ENCODE measurements at regions not wholly inside any gene's neighbourhood (a gene's known extent, or its start where the extent isn't known, plus 50 kb on each side); places are given as distances from the start of the nearest gene placed in this dataset.

DNA sequence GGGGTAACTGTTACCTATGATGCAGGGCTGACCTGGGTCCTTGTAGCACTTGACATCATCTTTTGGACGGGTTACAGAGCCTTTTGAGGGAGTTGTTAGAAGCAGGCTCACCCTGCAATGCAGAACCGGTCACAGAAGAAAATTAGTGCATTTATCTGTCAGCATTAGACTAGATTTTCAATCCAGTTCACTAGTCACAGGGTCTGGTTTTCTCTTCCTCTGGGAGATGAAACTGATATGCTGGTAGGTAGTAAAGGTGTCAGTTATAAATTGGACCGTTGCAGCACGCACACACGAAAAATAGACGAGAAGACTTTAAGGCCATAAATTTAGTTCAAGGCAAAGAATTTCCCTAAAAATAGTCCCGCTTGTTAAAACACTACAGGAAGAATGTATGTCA, 532.3 kb upstream of the ATP11B start:
- no peak overlapping the region for H3K4me3 ChIP-seq (ENCODE audit: low read depth in 1 of 2, low read length in 2 of 2)
- no peaks in the 10 kb centered on the region for H3K4me1 ChIP-seq (ENCODE audit: insufficient read depth, low read length)
- no peaks in the 10 kb centered on the region for H3K9me3 ChIP-seq (ENCODE audit: low read length)
- no peak overlapping the region for H3K9ac ChIP-seq (ENCODE audit: low read length)
- no peaks in the 10 kb centered on the region for H3K36me3 ChIP-seq (ENCODE audit: insufficient read depth, low read length)
- no peak overlapping the region for H3K27ac ChIP-seq (ENCODE audit: low read depth, low read length)
- no peaks in the 10 kb centered on the region for H3K27me3 ChIP-seq (ENCODE audit: control insufficient read depth in 1 of 2, insufficient read depth in 2 of 2, low read length in 2 of 2)

- Histone ChIP-seq H3K36me3 (ENCODE audit: insufficient read depth, low read length) (no peaks in the 10 kb centered on the region), H3K4me1 (ENCODE audit: insufficient read depth, low read length) (no peaks in the 10 kb centered on the region), H3K4me3 (ENCODE audit: low read depth in 1 of 2, low read length in 2 of 2) (no peak overlapping the region), H3K27ac (ENCODE audit: low read depth, low read length) (no peak overlapping the region), H3K9me3 (ENCODE audit: low read length) (no peaks in the 10 kb centered on the region), H3K27me3 (ENCODE audit: control insufficient read depth in 1 of 2, insufficient read depth in 2 of 2, low read length in 2 of 2) (no peaks in the 10 kb centered on the region), H3K9ac (ENCODE audit: low read length) (no peak overlapping the region)
These were observed 524.6 kb upstream of the ATP11B start for GRCh38 chr3:182268711-182269110.

DNA sequence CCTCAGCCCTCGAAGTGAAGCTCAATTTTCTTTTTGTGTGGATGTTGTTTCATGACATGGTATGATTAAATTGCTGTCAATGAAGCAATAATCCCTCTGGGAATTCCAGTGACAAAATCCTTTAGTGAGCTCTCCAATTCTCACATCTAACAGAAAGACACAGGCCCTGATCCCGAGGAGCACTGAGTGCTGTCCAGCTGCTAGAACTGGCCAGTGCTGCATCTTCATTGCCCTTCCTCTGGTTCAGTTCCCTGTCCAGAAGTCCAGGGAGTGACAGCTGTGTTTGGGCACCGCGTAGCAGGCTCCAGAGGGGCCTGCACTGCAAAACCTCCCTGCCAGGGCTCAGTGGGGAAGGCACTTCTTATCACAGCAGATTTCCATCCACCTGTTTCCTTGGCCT, 516.8 kb upstream of the ATP11B start:
- Histone ChIP-seq H3K9ac (ENCODE audit: low read length) (no peak overlapping the region), H3K27me3 (ENCODE audit: control insufficient read depth in 1 of 2, insufficient read depth in 2 of 2, low read length in 2 of 2) (no peaks in the 10 kb centered on the region), H3K4me3 (ENCODE audit: low read depth in 1 of 2, low read length in 2 of 2) (no peak overlapping the region), H3K36me3 (ENCODE audit: insufficient read depth, low read length) (no peaks in the 10 kb centered on the region), H3K4me1 (ENCODE audit: insufficient read depth, low read length) (no peaks in the 10 kb centered on the region), H3K27ac (ENCODE audit: low read depth, low read length) (no peak overlapping the region), H3K9me3 (ENCODE audit: low read length) (no peaks in the 10 kb centered on the region)

GRCh38 chr3:182284793-182285192, 508.5 kb upstream of the ATP11B start:
- Histone ChIP-seq H3K4me1 (ENCODE audit: insufficient read depth, low read length) (no peaks in the 10 kb centered on the region), H3K36me3 (ENCODE audit: insufficient read depth, low read length) (no peaks in the 10 kb centered on the region), H3K27ac (ENCODE audit: low read depth, low read length) (no peak overlapping the region), H3K4me3 (ENCODE audit: low read depth in 1 of 2, low read length in 2 of 2) (no peak overlapping the region), H3K9ac (ENCODE audit: low read length) (no peak overlapping the region), H3K9me3 (ENCODE audit: low read length) (no peaks in the 10 kb centered on the region), H3K27me3 (ENCODE audit: control insufficient read depth in 1 of 2, insufficient read depth in 2 of 2, low read length in 2 of 2) (no peaks in the 10 kb centered on the region)

GRCh38 chr3:182292591-182292990, 500.7 kb upstream of the ATP11B start:
- Histone ChIP-seq H3K4me3 (ENCODE audit: low read depth in 1 of 2, low read length in 2 of 2) (no peak overlapping the region), H3K4me1 (ENCODE audit: insufficient read depth, low read length) (no peaks in the 10 kb centered on the region), H3K36me3 (ENCODE audit: insufficient read depth, low read length) (no peaks in the 10 kb centered on the region), H3K9me3 (ENCODE audit: low read length) (no peaks in the 10 kb centered on the region), H3K9ac (ENCODE audit: low read length) (no peak overlapping the region), H3K27ac (ENCODE audit: low read depth, low read length) (no peak overlapping the region), H3K27me3 (ENCODE audit: control insufficient read depth in 1 of 2, insufficient read depth in 2 of 2, low read length in 2 of 2) (no peaks in the 10 kb centered on the region)

DNA sequence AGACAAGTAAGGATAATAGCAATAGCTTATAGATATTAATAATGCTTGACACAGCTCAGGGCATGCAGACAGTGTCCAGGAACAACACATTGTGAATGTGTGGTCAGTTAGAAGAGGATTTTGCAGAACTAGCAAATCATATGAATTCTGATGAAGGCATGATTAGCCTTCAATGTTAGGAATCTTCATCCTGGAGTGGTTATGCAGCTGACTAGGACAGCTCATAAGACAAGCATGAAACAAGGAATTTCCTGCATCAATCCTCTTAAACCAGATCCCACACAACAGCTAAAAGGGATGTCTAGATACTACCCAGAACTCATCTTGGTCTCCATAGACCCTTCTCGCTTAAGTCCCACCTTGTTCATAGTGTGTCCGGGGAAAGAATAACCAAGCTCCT, 499.0 kb upstream of the ATP11B start:
- Histone ChIP-seq H3K4me3 (ENCODE audit: low read depth in 1 of 2, low read length in 2 of 2) (no peak overlapping the region), H3K27ac (ENCODE audit: low read depth, low read length) (no peak overlapping the region), H3K36me3 (ENCODE audit: insufficient read depth, low read length) (no peaks in the 10 kb centered on the region), H3K9ac (ENCODE audit: low read length) (no peak overlapping the region), H3K9me3 (ENCODE audit: low read length) (no peaks in the 10 kb centered on the region), H3K27me3 (ENCODE audit: control insufficient read depth in 1 of 2, insufficient read depth in 2 of 2, low read length in 2 of 2) (no peaks in the 10 kb centered on the region), H3K4me1 (ENCODE audit: insufficient read depth, low read length) (no peaks in the 10 kb centered on the region)

GRCh38 chr3:182294696-182295095, 498.6 kb upstream of the ATP11B start:
- Histone ChIP-seq H3K36me3 (ENCODE audit: insufficient read depth, low read length) (no peaks in the 10 kb centered on the region), H3K4me3 (ENCODE audit: low read depth in 1 of 2, low read length in 2 of 2) (no peak overlapping the region), H3K9me3 (ENCODE audit: low read length) (no peaks in the 10 kb centered on the region), H3K4me1 (ENCODE audit: insufficient read depth, low read length) (no peaks in the 10 kb centered on the region), H3K9ac (ENCODE audit: low read length) (no peak overlapping the region), H3K27me3 (ENCODE audit: control insufficient read depth in 1 of 2, insufficient read depth in 2 of 2, low read length in 2 of 2) (no peaks in the 10 kb centered on the region), H3K27ac (ENCODE audit: low read depth, low read length) (no peak overlapping the region)

GRCh38 chr3:182300266-182300665, 493.0 kb upstream of the ATP11B start:
- Histone ChIP-seq H3K27me3 (ENCODE audit: control insufficient read depth in 1 of 2, insufficient read depth in 2 of 2, low read length in 2 of 2) (no peaks in the 10 kb centered on the region), H3K4me1 (ENCODE audit: insufficient read depth, low read length) (no peaks in the 10 kb centered on the region), H3K4me3 (ENCODE audit: low read depth in 1 of 2, low read length in 2 of 2) (no peak overlapping the region), H3K27ac (ENCODE audit: low read depth, low read length) (no peak overlapping the region), H3K36me3 (ENCODE audit: insufficient read depth, low read length) (no peaks in the 10 kb centered on the region), H3K9me3 (ENCODE audit: low read length) (no peaks in the 10 kb centered on the region), H3K9ac (ENCODE audit: low read length) (no peak overlapping the region)

- H3K36me3 ChIP-seq (ENCODE audit: insufficient read depth, low read length), result no peaks in the 10 kb centered on the region
- H3K9me3 ChIP-seq (ENCODE audit: low read length), result no peaks in the 10 kb centered on the region
- no peaks in the 10 kb centered on the region for H3K27me3 ChIP-seq (ENCODE audit: control insufficient read depth in 1 of 2, insufficient read depth in 2 of 2, low read length in 2 of 2)
- H3K4me1 ChIP-seq (ENCODE audit: insufficient read depth, low read length), result no peaks in the 10 kb centered on the region
- H3K27ac ChIP-seq (ENCODE audit: low read depth, low read length), result no peak overlapping the region
- H3K9ac ChIP-seq (ENCODE audit: low read length), result no peak overlapping the region
- no peak overlapping the region for H3K4me3 ChIP-seq (ENCODE audit: low read depth in 1 of 2, low read length in 2 of 2)
These were observed 490.1 kb upstream of the ATP11B start for GRCh38 chr3:182303169-182303568.

GRCh38 chr3:182305881-182306665, 487.2 kb upstream of the ATP11B start:
- Histone ChIP-seq H3K36me3 (ENCODE audit: insufficient read depth, low read length) (no peaks in the 10 kb centered on the region), H3K27me3 (ENCODE audit: control insufficient read depth in 1 of 2, insufficient read depth in 2 of 2, low read length in 2 of 2) (no peaks in the 10 kb centered on the region), H3K4me1 (ENCODE audit: insufficient read depth, low read length) (no peaks in the 10 kb centered on the region), H3K9ac (ENCODE audit: low read length) (no peak overlapping the region), H3K27ac (ENCODE audit: low read depth, low read length) (no peak overlapping the region), H3K9me3 (ENCODE audit: low read length) (no peaks in the 10 kb centered on the region), H3K4me3 (ENCODE audit: low read depth in 1 of 2, low read length in 2 of 2) (no peak overlapping the region)

DNA sequence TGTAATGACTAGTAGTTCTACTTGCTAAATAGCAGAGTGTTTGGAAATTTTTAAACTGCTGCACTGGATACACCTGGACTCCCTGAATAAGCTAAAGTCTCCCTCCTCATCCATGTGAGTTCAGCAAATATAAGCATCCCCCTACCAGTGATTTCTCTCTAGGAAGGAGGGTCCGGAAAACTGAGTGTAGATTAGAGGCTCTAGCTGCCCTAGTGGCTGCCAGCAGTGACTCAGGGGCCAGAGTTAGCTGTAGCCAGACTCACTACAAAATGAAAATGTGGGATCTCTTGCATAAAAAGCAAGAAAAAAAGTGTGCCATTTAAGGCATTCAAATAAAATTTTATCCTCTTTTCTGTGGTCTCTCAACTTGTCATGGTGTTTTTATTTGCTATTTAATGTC, 485.0 kb upstream of the ATP11B start:
- Histone ChIP-seq H3K4me3 (ENCODE audit: low read depth in 1 of 2, low read length in 2 of 2) (no peak overlapping the region), H3K27me3 (ENCODE audit: control insufficient read depth in 1 of 2, insufficient read depth in 2 of 2, low read length in 2 of 2) (no peaks in the 10 kb centered on the region), H3K9ac (ENCODE audit: low read length) (no peak overlapping the region), H3K36me3 (ENCODE audit: insufficient read depth, low read length) (no peaks in the 10 kb centered on the region), H3K27ac (ENCODE audit: low read depth, low read length) (no peak overlapping the region), H3K9me3 (ENCODE audit: low read length) (no peaks in the 10 kb centered on the region), H3K4me1 (ENCODE audit: insufficient read depth, low read length) (no peaks in the 10 kb centered on the region)

DNA sequence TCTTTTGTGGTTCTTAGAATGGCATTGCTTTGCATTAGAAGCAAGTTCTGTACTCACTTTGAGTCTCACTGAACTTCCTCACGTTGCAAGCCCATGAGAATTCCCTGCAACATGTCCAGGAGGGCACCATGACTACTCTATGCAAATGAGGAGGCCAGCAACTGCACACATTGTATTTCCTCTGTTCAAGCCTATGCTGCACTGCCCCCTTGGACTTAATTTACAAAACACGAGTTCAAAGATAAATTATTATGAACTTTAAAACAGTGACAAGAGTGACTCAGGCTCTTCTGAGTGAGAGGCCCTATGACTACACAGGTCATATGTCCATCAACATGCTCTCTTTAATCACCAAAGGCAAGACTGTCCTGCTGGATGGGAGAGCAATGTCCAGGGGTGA, 484.2 kb upstream of the ATP11B start:
- H3K27me3 ChIP-seq (ENCODE audit: control insufficient read depth in 1 of 2, insufficient read depth in 2 of 2, low read length in 2 of 2), result no peaks in the 10 kb centered on the region
- H3K27ac ChIP-seq (ENCODE audit: low read depth, low read length), result no peak overlapping the region
- no peaks in the 10 kb centered on the region for H3K4me1 ChIP-seq (ENCODE audit: insufficient read depth, low read length)
- no peaks in the 10 kb centered on the region for H3K9me3 ChIP-seq (ENCODE audit: low read length)
- no peaks in the 10 kb centered on the region for H3K36me3 ChIP-seq (ENCODE audit: insufficient read depth, low read length)
- H3K4me3 ChIP-seq (ENCODE audit: low read depth in 1 of 2, low read length in 2 of 2), result no peak overlapping the region
- no peak overlapping the region for H3K9ac ChIP-seq (ENCODE audit: low read length)
